Glutamatergic neuron (in vitro differentiated cells): ENCODE measurements at regions not wholly inside any gene's neighbourhood (a gene's known extent, or its start where the extent isn't known, plus 50 kb on each side); places are given as distances from the start of the nearest gene placed in this dataset.
"Not testable (repeated sequence)": the region's sequence is repeated elsewhere in the genome, so short reads cannot be mapped to it uniquely, and the experiment has no call there.

Experiments
- DNase-seq: peaks from one replicate; pipeline ENCODE4 v3.0.0; 2022
- H3K27ac Mint-ChIP-seq: one replicate; pipeline ENCODE4 v1.8.0; 2020; ENCODE audit warnings: mild to moderate bottlenecking, mixed read lengths, inconsistent platforms; ENCODE audit not compliant: unreplicated experiment
- H3K27me3 Mint-ChIP-seq: one replicate; pipeline ENCODE4 v1.8.0; 2020; ENCODE audit warnings: mild to moderate bottlenecking, moderate library complexity, mixed read lengths, inconsistent platforms; ENCODE audit not compliant: unreplicated experiment
- H3K36me3 Mint-ChIP-seq: one replicate; pipeline ENCODE4 v1.8.0; 2020; ENCODE audit warnings: mild to moderate bottlenecking, mixed read lengths, inconsistent platforms; ENCODE audit not compliant: unreplicated experiment
- H3K4me1 Mint-ChIP-seq: one replicate; pipeline ENCODE4 v1.8.0; 2020; ENCODE audit warnings: mild to moderate bottlenecking, low read depth, mixed read lengths, inconsistent platforms; ENCODE audit not compliant: unreplicated experiment
- H3K4me3 Mint-ChIP-seq: one replicate; pipeline ENCODE4 v1.8.0; 2020; ENCODE audit warnings: mild to moderate bottlenecking, mixed read lengths, inconsistent platforms; ENCODE audit not compliant: unreplicated experiment
- H3K9me3 Mint-ChIP-seq: one replicate; pipeline ENCODE4 v1.8.0; 2020; ENCODE audit warnings: mild to moderate bottlenecking, moderate library complexity, mixed read lengths, inconsistent platforms; ENCODE audit not compliant: unreplicated experiment
- TF ChIP-seq, protein P1 (sequence below): fragments of 200-600 bp; sonication (generic); IDR thresholded peaks from one replicate; pipeline ENCODE4 v1.5.0; 2021; ENCODE audit not compliant: partially characterized antibody, unreplicated experiment

- no peak overlapping the region for H3K4me3 Mint-ChIP-seq
- H3K9me3 Mint-ChIP-seq = peaks cover 3% of the 10 kb centered on the region
- TF ChIP-seq, protein P1, sequence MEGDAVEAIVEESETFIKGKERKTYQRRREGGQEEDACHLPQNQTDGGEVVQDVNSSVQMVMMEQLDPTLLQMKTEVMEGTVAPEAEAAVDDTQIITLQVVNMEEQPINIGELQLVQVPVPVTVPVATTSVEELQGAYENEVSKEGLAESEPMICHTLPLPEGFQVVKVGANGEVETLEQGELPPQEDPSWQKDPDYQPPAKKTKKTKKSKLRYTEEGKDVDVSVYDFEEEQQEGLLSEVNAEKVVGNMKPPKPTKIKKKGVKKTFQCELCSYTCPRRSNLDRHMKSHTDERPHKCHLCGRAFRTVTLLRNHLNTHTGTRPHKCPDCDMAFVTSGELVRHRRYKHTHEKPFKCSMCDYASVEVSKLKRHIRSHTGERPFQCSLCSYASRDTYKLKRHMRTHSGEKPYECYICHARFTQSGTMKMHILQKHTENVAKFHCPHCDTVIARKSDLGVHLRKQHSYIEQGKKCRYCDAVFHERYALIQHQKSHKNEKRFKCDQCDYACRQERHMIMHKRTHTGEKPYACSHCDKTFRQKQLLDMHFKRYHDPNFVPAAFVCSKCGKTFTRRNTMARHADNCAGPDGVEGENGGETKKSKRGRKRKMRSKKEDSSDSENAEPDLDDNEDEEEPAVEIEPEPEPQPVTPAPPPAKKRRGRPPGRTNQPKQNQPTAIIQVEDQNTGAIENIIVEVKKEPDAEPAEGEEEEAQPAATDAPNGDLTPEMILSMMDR = no peak
- H3K27me3 Mint-ChIP-seq = no peaks in the 10 kb centered on the region
- no peak for DNase-seq
- H3K27ac Mint-ChIP-seq = no peak overlapping the region
- H3K4me1 Mint-ChIP-seq = peaks cover 9% of the 10 kb centered on the region
- no peaks in the 10 kb centered on the region for H3K36me3 Mint-ChIP-seq
These were observed 365.3 kb upstream of the TCF4 start for GRCh38 chr18:55953326-55953725.

GRCh38 chr18:55951738-55952137 lies 363.7 kb upstream of the TCF4 start:
- H3K4me3 Mint-ChIP-seq, H3K9me3 Mint-ChIP-seq, H3K27ac Mint-ChIP-seq, H3K4me1 Mint-ChIP-seq, DNase-seq, H3K27me3 Mint-ChIP-seq, H3K36me3 Mint-ChIP-seq: not testable (repeated sequence)

- Mint-ChIP-seq H3K4me3 (no peak overlapping the region), H3K4me1 (peaks cover 9% of the 10 kb centered on the region), H3K9me3 (peaks cover 3% of the 10 kb centered on the region), H3K36me3 (no peaks in the 10 kb centered on the region), H3K27ac (no peak overlapping the region), H3K27me3 (no peaks in the 10 kb centered on the region)
- DNase-seq = no peak
- TF ChIP-seq, protein P1 = no peak
These were observed 362.6 kb upstream of the TCF4 start for GRCh38 chr18:55950379-55951166.

GRCh38 chr18:55934821-55935220 lies 346.8 kb upstream of the TCF4 start:
- H3K27me3 Mint-ChIP-seq = no peaks in the 10 kb centered on the region
- H3K9me3 Mint-ChIP-seq = no peaks in the 10 kb centered on the region
- H3K27ac Mint-ChIP-seq = no peak overlapping the region
- no peak overlapping the region for H3K4me3 Mint-ChIP-seq
- TF ChIP-seq, protein P1 = no peak
- H3K36me3 Mint-ChIP-seq = peaks cover 5% of the 10 kb centered on the region
- no peak for DNase-seq
- no peaks in the 10 kb centered on the region for H3K4me1 Mint-ChIP-seq

DNA sequence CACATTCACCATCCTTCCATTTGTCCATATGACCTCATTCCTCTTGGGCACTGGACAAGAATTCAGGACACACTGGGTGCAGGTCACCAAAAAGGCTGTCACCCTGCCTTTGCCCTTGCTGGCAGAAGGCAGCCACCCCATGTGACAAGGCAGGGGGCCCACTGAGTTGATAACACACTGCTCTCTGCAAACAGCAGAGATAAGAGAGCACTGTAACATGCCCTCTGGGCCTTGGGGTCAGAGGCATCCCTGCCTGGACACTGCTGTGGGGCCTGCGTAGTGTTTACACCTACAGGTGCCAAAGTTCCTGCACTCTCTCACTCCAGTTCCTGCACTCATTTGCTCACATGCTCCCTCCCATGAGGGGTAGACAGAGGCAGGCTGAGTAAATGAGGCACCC lies 344.7 kb upstream of the TCF4 start:
- TF ChIP-seq, protein P1 = no peak
- no peaks in the 10 kb centered on the region for H3K4me1 Mint-ChIP-seq
- H3K9me3 Mint-ChIP-seq = no peaks in the 10 kb centered on the region
- no peak overlapping the region for H3K27ac Mint-ChIP-seq
- no peaks in the 10 kb centered on the region for H3K27me3 Mint-ChIP-seq
- H3K4me3 Mint-ChIP-seq = no peak overlapping the region
- DNase-seq = no peak
- H3K36me3 Mint-ChIP-seq = peaks cover 5% of the 10 kb centered on the region
